ENCODE measurements at regions not wholly inside any gene's neighbourhood (a gene's known extent, or its start where the extent isn't known, plus 50 kb on each side); places are given as distances from the start of the nearest gene placed in this dataset.

GRCh38 chr3:16114429-16114828, 60.1 kb upstream of the GALNT15 start:
- Histone ChIP-seq H3K36me3 (no peaks in the 10 kb centered on the region), H3K9me3 (no peaks in the 10 kb centered on the region), H3K27me3 (no peaks in the 10 kb centered on the region), H3K27ac (peak overlapping the region in 3 of 4 donors; percentile 20 to 65 (median 59)), H3K4me1 (no peaks in the 10 kb centered on the region), H3K4me3 (no peak overlapping the region)
- TF ChIP-seq POLR2A (IDR thresholded peaks at IDR 0.05), result no peak
- TF ChIP-seq, protein P1, sequence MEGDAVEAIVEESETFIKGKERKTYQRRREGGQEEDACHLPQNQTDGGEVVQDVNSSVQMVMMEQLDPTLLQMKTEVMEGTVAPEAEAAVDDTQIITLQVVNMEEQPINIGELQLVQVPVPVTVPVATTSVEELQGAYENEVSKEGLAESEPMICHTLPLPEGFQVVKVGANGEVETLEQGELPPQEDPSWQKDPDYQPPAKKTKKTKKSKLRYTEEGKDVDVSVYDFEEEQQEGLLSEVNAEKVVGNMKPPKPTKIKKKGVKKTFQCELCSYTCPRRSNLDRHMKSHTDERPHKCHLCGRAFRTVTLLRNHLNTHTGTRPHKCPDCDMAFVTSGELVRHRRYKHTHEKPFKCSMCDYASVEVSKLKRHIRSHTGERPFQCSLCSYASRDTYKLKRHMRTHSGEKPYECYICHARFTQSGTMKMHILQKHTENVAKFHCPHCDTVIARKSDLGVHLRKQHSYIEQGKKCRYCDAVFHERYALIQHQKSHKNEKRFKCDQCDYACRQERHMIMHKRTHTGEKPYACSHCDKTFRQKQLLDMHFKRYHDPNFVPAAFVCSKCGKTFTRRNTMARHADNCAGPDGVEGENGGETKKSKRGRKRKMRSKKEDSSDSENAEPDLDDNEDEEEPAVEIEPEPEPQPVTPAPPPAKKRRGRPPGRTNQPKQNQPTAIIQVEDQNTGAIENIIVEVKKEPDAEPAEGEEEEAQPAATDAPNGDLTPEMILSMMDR (IDR thresholded peaks at IDR 0.05), result no peak
- 82 to 89% methylated on average over 2 of the region's 2 CpGs for WGBS, 2 donors
- DNase-seq, result no peak
- intact Hi-C loops (cut with DNase I), result no loop called here

- no peak for DNase-seq
- WGBS, 2 donors, result 77 to 81% methylated on average over 3 of the region's 3 CpGs
- no peaks in the 10 kb centered on the region for H3K4me1 ChIP-seq
- no peaks in the 10 kb centered on the region for H3K27me3 ChIP-seq
- intact Hi-C loops (cut with DNase I), result no loop called here
- H3K27ac ChIP-seq, result peak overlapping the region in 3 of 4 donors; percentile 20 to 67 (median 49)
- no peaks in the 10 kb centered on the region for H3K36me3 ChIP-seq
- TF ChIP-seq, protein P1 (IDR thresholded peaks at IDR 0.05), result no peak
- no peak for TF ChIP-seq POLR2A (IDR thresholded peaks at IDR 0.05)
- no peaks in the 10 kb centered on the region for H3K9me3 ChIP-seq
- no peak overlapping the region for H3K4me3 ChIP-seq
Observed at GRCh38 chr3:16114930-16115329, 59.5 kb upstream of the GALNT15 start.

DNA sequence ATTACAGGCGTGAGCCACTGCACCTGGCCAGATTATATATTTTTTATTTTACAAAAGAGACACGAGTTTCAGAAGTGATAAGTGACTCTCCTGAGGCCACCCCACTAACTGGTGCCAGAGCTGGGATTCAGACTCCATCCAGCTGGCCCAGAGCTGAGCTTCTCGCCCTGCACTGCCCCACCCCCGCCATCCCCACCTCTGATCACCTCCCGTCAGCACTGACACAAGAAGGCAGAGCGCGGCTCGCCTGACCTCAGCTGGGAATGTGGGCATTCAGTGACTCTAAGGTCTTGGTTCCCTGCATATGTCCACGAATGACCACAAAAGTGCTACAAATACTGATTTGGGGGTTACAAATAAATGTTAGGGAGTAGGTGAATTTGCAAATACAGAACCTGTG, 56.1 kb upstream of the GALNT15 start:
- H3K27me3 ChIP-seq, result no peaks in the 10 kb centered on the region
- intact Hi-C loops (cut with DNase I), result no loop called here
- DNase-seq, result no peak
- no peaks in the 10 kb centered on the region for H3K9me3 ChIP-seq
- no peak for TF ChIP-seq POLR2A (IDR thresholded peaks at IDR 0.05)
- TF ChIP-seq, protein P1 (IDR thresholded peaks at IDR 0.05), result no peak
- WGBS, 2 donors, result 67 to 84% methylated on average over 4 to 9 of the region's 9 CpGs
- H3K4me3 ChIP-seq, result no peak overlapping the region
- peaks cover 0 to 7% (median 5%) of the 10 kb centered on the region in 3 donors for H3K4me1 ChIP-seq
- H3K27ac ChIP-seq, result no peak overlapping the region
- H3K36me3 ChIP-seq, result no peaks in the 10 kb centered on the region

GRCh38 chr3:16119887-16120286, 54.6 kb upstream of the GALNT15 start:
- TF ChIP-seq, protein P1 (IDR thresholded peaks at IDR 0.05), result no peak
- TF ChIP-seq POLR2A (IDR thresholded peaks at IDR 0.05), result no peak
- H3K27me3 ChIP-seq, result no peaks in the 10 kb centered on the region
- no peaks in the 10 kb centered on the region for H3K36me3 ChIP-seq
- intact Hi-C loops (cut with DNase I), result no loop called here
- H3K4me1 ChIP-seq, result peaks cover 0 to 7% (median 5%) of the 10 kb centered on the region in 3 donors
- no peaks in the 10 kb centered on the region for H3K9me3 ChIP-seq
- no peak overlapping the region for H3K27ac ChIP-seq
- no peak for DNase-seq
- H3K4me3 ChIP-seq, result no peak overlapping the region

DNA sequence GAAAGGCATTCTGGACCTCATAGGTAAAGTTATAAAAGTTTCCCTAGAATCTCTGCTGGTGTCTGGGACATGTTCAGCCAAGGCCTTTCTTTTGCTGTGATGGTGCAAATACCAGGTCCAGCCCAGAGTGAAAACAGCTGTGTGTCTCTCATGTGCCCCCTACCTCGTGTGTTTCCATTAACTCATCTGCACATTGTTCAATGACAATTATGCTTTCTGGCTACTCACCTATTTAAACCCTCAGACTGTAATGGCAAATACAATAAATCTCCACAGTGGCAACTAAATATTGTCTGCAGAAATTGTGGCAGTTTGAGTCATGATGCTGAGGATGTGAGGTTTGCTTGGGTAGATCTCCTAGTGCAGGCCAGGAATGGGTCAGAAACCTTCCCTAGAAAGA, 53.1 kb upstream of the GALNT15 start:
- Histone ChIP-seq H3K4me1 (peaks cover 0 to 7% (median 5%) of the 10 kb centered on the region in 3 donors), H3K9me3 (no peaks in the 10 kb centered on the region), H3K36me3 (no peaks in the 10 kb centered on the region), H3K4me3 (no peak overlapping the region), H3K27me3 (no peaks in the 10 kb centered on the region), H3K27ac (peak overlapping the region in 1 of 4 donors; percentile 34)
- WGBS, 2 donors, result 36 to 47% methylated on average over 1 of the region's 1 CpG
- no peak for TF ChIP-seq POLR2A (IDR thresholded peaks at IDR 0.05)
- TF ChIP-seq, protein P1 (IDR thresholded peaks at IDR 0.05), result no peak
- intact Hi-C loops (cut with DNase I), result no loop called here
- no peak for DNase-seq
